COR-L47 (cell line): ENCODE measurements at regions not wholly inside any gene's neighbourhood (a gene's known extent, or its start where the extent isn't known, plus 50 kb on each side); places are given as distances from the start of the nearest gene placed in this dataset.

Source experiments
- DNase-seq: peaks from one replicate; lab custom pipeline; 2025; lab: John Stamatoyannopoulos, UW

GRCh38 chr4:38230121-38230801 is 270.1 kb downstream of the PTTG2 start:
- DNase-seq: no peak

GRCh38 chr4:38230821-38231563 is 270.8 kb downstream of the PTTG2 start:
- no peak for DNase-seq

- DNase-seq: no peak
Observed at GRCh38 chr4:38231626-38232025, 271.4 kb downstream of the PTTG2 start.

- no peak for DNase-seq
Observed at GRCh38 chr4:38232741-38233140, 272.5 kb downstream of the PTTG2 start.

GRCh38 chr4:38233727-38234480 is 273.7 kb downstream of the PTTG2 start:
- no peak for DNase-seq

- DNase-seq: no peak
Observed at GRCh38 chr4:38235354-38235753, 275.2 kb downstream of the PTTG2 start.

- no peak for DNase-seq
Observed at GRCh38 chr4:38236003-38236402, 275.8 kb downstream of the PTTG2 start.

- DNase-seq: no peak
Observed at GRCh38 chr4:38236503-38236902, 276.3 kb downstream of the PTTG2 start.

- DNase-seq: no peak
Observed at GRCh38 chr4:38237139-38237538, 276.9 kb downstream of the PTTG2 start.

- DNase-seq: no peak
Observed at GRCh38 chr4:38241541-38241940, 281.3 kb downstream of the PTTG2 start.

GRCh38 chr4:38242101-38242500 is 281.9 kb downstream of the PTTG2 start:
- no peak for DNase-seq

GRCh38 chr4:38242822-38243387 is 282.7 kb downstream of the PTTG2 start:
- no peak for DNase-seq

- DNase-seq: no peak
Observed at GRCh38 chr4:38243388-38244053, 283.3 kb downstream of the PTTG2 start.

GRCh38 chr4:38254825-38255224 is 294.6 kb downstream of the PTTG2 start:
- no peak for DNase-seq

- DNase-seq: no peak
Observed at GRCh38 chr4:38255572-38255971, 295.4 kb downstream of the PTTG2 start.

GRCh38 chr4:38266616-38267015 is 306.4 kb downstream of the PTTG2 start:
- DNase-seq: no peak

- no peak for DNase-seq
Observed at GRCh38 chr4:38268108-38268820, 308.1 kb downstream of the PTTG2 start.

GRCh38 chr4:38268837-38269236 is 308.6 kb downstream of the PTTG2 start:
- DNase-seq: no peak

GRCh38 chr4:38273407-38273806 is 313.2 kb downstream of the PTTG2 start:
- no peak for DNase-seq

- DNase-seq: no peak
Observed at GRCh38 chr4:38275331-38276100, 315.3 kb downstream of the PTTG2 start.

GRCh38 chr4:38278255-38278654 is 318.1 kb downstream of the PTTG2 start:
- no peak for DNase-seq
